ENCODE measurements at regions not wholly inside any gene's neighbourhood (a gene's known extent, or its start where the extent isn't known, plus 50 kb on each side); places are given as distances from the start of the nearest gene placed in this dataset.

- TF ChIP-seq CHD7 (IDR thresholded peaks at IDR 0.05; ENCODE audit: low read depth, low read length) (no peak), ASH1L (IDR thresholded peaks at IDR 0.05; ENCODE audit: borderline replicate concordance, low read depth, partially characterized antibody) (no peak), MXD1 (CRISPR knock-in tag; IDR thresholded peaks at IDR 0.05; ENCODE audit: borderline replicate concordance, poor library complexity, severe bottlenecking) (no peak), KHSRP (IDR thresholded peaks at IDR 0.05) (no peak), HNRNPH1 (optimal IDR thresholded peaks at IDR 0.05; ENCODE audit: low read depth, low read length) (no peak), KLF16 (IDR thresholded peaks at IDR 0.05) (no peak)
Measured at GRCh38 chr3:81261996-81262395, 499.4 kb downstream of the GBE1 start (continued).

Data from K562 (cell line).